ENCODE measurements at regions not wholly inside any gene's neighbourhood (a gene's known extent, or its start where the extent isn't known, plus 50 kb on each side); places are given as distances from the start of the nearest gene placed in this dataset.
A peak's percentile ranks its signal among the peaks of the same experiment; 100 is the strongest.

GRCh38 chr12:84243686-84244085 is 668.9 kb downstream of the SLC6A15 start:
- no peak overlapping the region for H3K4me2 ChIP-seq (replicated peaks; ENCODE audit: extremely low read depth, low read length, poor library complexity, severe bottlenecking)
- no peak for DNase-seq
- no peaks in the 10 kb centered on the region for H3K27me3 ChIP-seq (ENCODE audit: control insufficient read depth in 2 of 2, insufficient read depth in 2 of 2, low read length in 2 of 2)
- no peaks in the 10 kb centered on the region for H3K4me1 ChIP-seq (ENCODE audit: control insufficient read depth in 1 of 2, insufficient read depth in 2 of 2, low read length in 2 of 2)
- no peak overlapping the region for H2AFZ ChIP-seq (ENCODE audit: insufficient read depth, low read depth, low read length, poor library complexity, severe bottlenecking)
- H3K9ac ChIP-seq (ENCODE audit: insufficient read depth, low read length, poor library complexity, severe bottlenecking): no peak overlapping the region
- intact Hi-C loops (cut with micrococcal nuclease): no loop called here
- H3K9me3 ChIP-seq (replicated peaks in 1 of 2; ENCODE audit: control insufficient read depth in 1 of 2, insufficient read depth in 1 of 2, low read length in 2 of 2): no peaks in the 10 kb centered on the region
- no peaks in the 10 kb centered on the region for H3K79me2 ChIP-seq (ENCODE audit: insufficient read depth, low read length)
- H3K36me3 ChIP-seq (replicated peaks in 1 of 2; ENCODE audit: control insufficient read depth in 1 of 2, insufficient read depth in 2 of 2, low read length in 2 of 2): no peaks in the 10 kb centered on the region
- no peak overlapping the region for H3K4me3 ChIP-seq (replicated peaks in 1 of 3; ENCODE audit: low read depth in 2 of 3, low read length in 3 of 3)
- H3K27ac ChIP-seq (ENCODE audit: low read depth in 1 of 2, low read length in 2 of 2): no peak overlapping the region
- TF ChIP-seq, protein P1, sequence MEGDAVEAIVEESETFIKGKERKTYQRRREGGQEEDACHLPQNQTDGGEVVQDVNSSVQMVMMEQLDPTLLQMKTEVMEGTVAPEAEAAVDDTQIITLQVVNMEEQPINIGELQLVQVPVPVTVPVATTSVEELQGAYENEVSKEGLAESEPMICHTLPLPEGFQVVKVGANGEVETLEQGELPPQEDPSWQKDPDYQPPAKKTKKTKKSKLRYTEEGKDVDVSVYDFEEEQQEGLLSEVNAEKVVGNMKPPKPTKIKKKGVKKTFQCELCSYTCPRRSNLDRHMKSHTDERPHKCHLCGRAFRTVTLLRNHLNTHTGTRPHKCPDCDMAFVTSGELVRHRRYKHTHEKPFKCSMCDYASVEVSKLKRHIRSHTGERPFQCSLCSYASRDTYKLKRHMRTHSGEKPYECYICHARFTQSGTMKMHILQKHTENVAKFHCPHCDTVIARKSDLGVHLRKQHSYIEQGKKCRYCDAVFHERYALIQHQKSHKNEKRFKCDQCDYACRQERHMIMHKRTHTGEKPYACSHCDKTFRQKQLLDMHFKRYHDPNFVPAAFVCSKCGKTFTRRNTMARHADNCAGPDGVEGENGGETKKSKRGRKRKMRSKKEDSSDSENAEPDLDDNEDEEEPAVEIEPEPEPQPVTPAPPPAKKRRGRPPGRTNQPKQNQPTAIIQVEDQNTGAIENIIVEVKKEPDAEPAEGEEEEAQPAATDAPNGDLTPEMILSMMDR (IDR thresholded peaks at IDR 0.05): no peak
- 100% methylated on average over 1 of the region's 4 CpGs for WGBS (ENCODE audit: insufficient coverage)
- H3K4me3 Mint-ChIP-seq: no peak overlapping the region
- no peaks in the 10 kb centered on the region for H3K27me3 Mint-ChIP-seq (ENCODE audit: low read depth in 3 of 3)
- peaks cover 0 to 2% (median 1%) of the 10 kb centered on the region in 7 donors for H3K9me3 Mint-ChIP-seq
- H4K20me1 ChIP-seq (ENCODE audit: insufficient read depth, low read length): no peaks in the 10 kb centered on the region
- H3K4me1 Mint-ChIP-seq: no peaks in the 10 kb centered on the region
- peak overlapping the region in 1 of 7 donors; percentile 53 for H3K27ac Mint-ChIP-seq
- no peaks in the 10 kb centered on the region for H3K36me3 Mint-ChIP-seq

DNA sequence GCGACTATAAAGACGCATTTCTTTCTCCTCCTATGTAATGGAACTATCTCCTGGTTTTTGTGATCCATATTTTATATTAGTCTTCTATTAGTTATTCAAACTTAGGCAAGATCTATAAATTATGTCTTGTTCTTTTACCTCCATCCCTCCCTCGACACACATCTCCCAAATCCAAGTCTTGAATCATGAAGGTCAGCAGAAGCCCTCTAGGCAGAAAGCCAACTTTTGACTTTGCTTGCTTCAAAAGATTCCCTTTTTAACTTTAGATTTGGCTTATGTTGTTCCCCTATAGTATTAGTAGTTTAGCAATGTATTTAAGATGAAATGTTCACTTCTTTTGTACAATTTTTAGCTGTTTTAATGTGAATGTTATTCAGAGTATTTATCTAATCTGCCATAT is 689.8 kb downstream of the SLC6A15 start:
- Histone ChIP-seq H3K4me3 (replicated peaks in 1 of 3; ENCODE audit: low read depth in 2 of 3, low read length in 3 of 3) (no peak overlapping the region), H2AFZ (ENCODE audit: insufficient read depth, low read depth, low read length, poor library complexity, severe bottlenecking) (no peak overlapping the region), H3K27me3 (ENCODE audit: control insufficient read depth in 2 of 2, insufficient read depth in 2 of 2, low read length in 2 of 2) (no peaks in the 10 kb centered on the region), H3K27ac (ENCODE audit: low read depth in 1 of 2, low read length in 2 of 2) (no peak overlapping the region), H3K9ac (ENCODE audit: insufficient read depth, low read length, poor library complexity, severe bottlenecking) (no peak overlapping the region), H3K4me1 (ENCODE audit: control insufficient read depth in 1 of 2, insufficient read depth in 2 of 2, low read length in 2 of 2) (no peaks in the 10 kb centered on the region), H4K20me1 (ENCODE audit: insufficient read depth, low read length) (no peaks in the 10 kb centered on the region), H3K36me3 (replicated peaks in 1 of 2; ENCODE audit: control insufficient read depth in 1 of 2, insufficient read depth in 2 of 2, low read length in 2 of 2) (no peaks in the 10 kb centered on the region), H3K4me2 (replicated peaks; ENCODE audit: extremely low read depth, low read length, poor library complexity, severe bottlenecking) (no peak overlapping the region), H3K9me3 (replicated peaks in 1 of 2; ENCODE audit: control insufficient read depth in 1 of 2, insufficient read depth in 1 of 2, low read length in 2 of 2) (no peaks in the 10 kb centered on the region), H3K79me2 (ENCODE audit: insufficient read depth, low read length) (no peaks in the 10 kb centered on the region)
- Mint-ChIP-seq H3K4me1 (no peaks in the 10 kb centered on the region), H3K36me3 (no peaks in the 10 kb centered on the region), H3K9me3 (peaks cover 0 to under 1% (median 0%) of the 10 kb centered on the region in 7 donors), H3K27ac (no peak overlapping the region), H3K4me3 (no peak overlapping the region), H3K27me3 (ENCODE audit: low read depth in 3 of 3) (no peaks in the 10 kb centered on the region)
- WGBS (ENCODE audit: insufficient coverage): no CpG with 5 or more reads among the region's 3 CpGs
- intact Hi-C loops (cut with micrococcal nuclease): no loop called here
- DNase-seq: no peak
- TF ChIP-seq, protein P1 (IDR thresholded peaks at IDR 0.05): no peak

All from CD14-positive monocyte (primary cell).